G401 (cell line): ENCODE measurements at regions not wholly inside any gene's neighbourhood (a gene's known extent, or its start where the extent isn't known, plus 50 kb on each side); places are given as distances from the start of the nearest gene placed in this dataset.

ENCODE experiments used
- DNase-seq: peaks from one replicate; pipeline ENCODE4 v3.0.0-alpha.2; 2015; ENCODE audit warnings: low spot score
- in situ Hi-C: cut with HindIII; loops from 2 replicates; pipeline ENCODE4 v1.10.0; 2016; ENCODE audit warnings: low sequenced_read_pairs, mixed read lengths

DNA sequence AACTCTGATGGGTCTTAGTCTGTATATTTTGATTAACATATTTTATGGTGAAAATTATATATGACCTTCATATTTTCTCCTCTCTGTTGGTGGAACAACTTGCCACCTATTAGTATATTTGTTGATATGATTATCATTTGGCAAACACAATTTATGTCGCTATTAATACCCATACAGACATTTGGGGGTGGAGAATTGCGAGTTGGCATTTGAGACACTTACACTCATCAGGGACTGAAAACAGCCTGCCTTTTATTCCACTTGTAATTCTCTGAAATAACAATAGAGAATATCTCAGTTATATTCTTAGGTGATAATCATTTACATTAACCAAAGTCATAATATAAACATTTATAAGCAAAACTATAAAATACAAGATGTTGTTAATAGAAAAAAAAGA, 100.5 kb upstream of the RGS18 start:
- DNase-seq: no peak
- in situ Hi-C loops: no loop called here

GRCh38 chr1:192059407-192059806, 98.9 kb upstream of the RGS18 start:
- in situ Hi-C loops: no loop called here
- no peak for DNase-seq

DNA sequence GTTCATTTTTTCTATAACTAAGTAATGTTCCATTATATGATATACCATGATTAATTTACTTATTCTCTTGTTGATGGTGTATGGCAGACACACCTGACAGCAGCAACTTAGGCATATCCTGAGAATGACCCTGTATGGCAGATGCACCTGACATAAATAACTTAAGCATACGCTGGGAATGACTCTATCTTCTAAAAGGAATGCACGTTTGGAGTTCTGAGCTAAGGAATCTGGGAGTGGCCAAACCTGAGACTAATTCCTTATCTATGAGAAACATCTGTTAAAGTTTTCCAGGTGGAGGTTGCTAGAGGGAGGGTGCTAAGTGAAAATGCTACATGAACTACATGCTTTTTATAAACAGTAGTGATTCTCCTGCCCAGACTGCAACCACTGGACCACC, 96.7 kb upstream of the RGS18 start:
- no peak for DNase-seq
- in situ Hi-C loops: no loop called here

DNA sequence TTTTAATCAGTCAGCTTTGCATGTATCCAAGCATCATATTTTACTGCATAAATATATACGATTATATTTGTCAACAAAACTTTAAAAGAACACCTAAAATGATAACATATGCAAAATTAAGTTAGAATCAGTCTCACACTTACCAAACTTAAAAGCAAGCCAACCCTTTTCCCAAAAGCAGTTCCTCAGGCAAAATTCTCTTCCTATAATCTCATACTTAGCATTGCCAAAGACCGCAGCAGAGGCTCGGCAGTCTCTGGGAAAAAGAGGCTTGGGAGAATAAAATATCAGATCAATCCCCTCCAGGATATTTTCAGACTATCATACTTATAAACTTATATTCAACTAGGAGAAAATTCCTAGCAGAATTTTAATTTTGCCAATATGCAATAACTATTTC, 93.2 kb upstream of the RGS18 start:
- DNase-seq: no peak
- in situ Hi-C loops: no loop called here

DNA sequence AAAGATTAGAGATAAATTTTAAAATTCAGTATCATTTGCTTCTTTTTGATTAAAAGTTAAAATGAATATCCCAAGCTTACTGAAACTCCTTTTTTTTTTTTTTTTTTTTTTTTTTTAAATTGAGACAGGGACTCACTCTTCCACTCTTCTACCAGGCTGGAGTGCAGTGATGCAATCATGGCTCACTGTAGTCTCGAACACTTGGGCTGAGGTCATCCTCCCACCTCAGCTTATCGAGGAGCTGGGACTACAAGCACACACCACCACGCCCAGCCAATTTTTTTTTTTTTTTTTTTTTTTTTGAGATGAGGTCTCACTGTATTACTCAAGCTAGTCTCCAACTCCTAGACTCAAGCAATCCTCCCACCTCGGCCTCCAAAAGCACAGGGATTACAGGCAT, 92.1 kb upstream of the RGS18 start:
- no peak for DNase-seq
- in situ Hi-C loops: no loop called here

DNA sequence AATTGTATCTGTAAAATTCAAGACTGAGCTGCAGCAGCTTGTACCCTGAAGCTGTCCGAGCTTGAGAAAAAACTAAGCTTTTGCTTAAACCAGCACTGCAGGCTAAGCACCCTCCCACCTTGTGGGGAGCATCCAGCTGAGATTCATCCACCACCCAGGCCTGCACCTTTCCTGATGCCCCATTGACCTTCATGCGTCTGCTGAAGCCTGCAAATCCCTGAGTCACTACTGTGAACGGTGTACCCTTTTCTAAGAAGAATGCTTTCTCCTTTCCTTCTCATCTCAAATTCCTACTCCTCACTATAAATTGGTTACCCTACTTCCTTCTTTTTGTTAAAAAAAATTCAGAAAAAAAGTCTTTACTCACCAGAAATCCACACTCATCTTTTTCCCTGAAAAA, 90.9 kb upstream of the RGS18 start:
- no peak for DNase-seq
- in situ Hi-C loops: no loop called here

GRCh38 chr1:192070213-192070612, 88.0 kb upstream of the RGS18 start:
- DNase-seq: no peak
- in situ Hi-C loops: no loop called here

- in situ Hi-C loops: no loop called here
Measured at GRCh38 chr1:192080684-192081083, 77.6 kb upstream of the RGS18 start.

GRCh38 chr1:192081359-192081758, 76.9 kb upstream of the RGS18 start:
- in situ Hi-C loops: no loop called here

More at GRCh38 chr1:192080684-192081083, 77.6 kb upstream of the RGS18 start:
- no peak for DNase-seq

GRCh38 chr1:192086644-192087043, 71.6 kb upstream of the RGS18 start:
- DNase-seq: no peak
- in situ Hi-C loops: no loop called here

More at GRCh38 chr1:192081359-192081758, 76.9 kb upstream of the RGS18 start:
- no peak for DNase-seq

DNA sequence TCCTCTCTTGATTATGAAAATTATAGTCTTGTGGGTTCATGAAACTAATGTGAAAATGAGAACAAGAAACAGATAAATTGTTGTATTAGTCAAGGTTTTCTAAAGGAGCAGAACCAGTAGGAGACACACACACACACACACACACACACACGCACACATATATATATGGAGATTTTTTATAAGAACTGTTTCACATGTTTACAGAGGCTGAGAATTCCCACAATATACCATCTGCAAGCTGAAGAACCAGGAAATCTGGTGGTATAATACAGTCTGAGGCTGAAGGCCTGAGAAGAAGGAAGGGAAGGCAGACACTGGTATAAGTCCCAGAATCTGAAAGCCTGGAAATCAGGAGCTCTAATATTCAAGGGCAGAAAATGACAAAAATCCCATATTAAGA, 70.9 kb upstream of the RGS18 start:
- DNase-seq: no peak
- in situ Hi-C loops: no loop called here

- no peak for DNase-seq
- in situ Hi-C loops: no loop called here
Measured at GRCh38 chr1:192088496-192088895, 69.8 kb upstream of the RGS18 start.

DNA sequence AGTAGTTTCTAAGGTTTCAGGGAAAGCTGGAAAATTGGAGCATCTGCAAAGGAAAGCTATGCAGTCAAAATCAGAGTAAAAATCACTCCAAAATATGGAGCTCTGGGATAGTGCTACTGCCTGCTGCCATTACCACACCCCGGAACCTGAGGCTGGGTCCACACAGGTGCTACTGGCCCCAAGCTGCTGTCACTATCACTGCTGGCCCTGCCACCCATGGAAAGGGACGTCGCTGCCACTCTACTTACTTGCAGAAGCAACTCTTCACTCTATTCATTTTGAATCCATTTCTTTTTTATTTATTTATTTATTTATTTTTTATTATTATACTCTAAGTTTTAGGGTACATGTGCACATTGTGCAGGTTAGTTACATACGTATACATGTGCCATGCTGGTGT, 60.3 kb upstream of the RGS18 start:
- in situ Hi-C loops: no loop called here
- no peak for DNase-seq

- no peak for DNase-seq
- in situ Hi-C loops: no loop called here
Measured at GRCh38 chr1:192099328-192099727, 58.9 kb upstream of the RGS18 start.

GRCh38 chr1:192100686-192101468, 57.4 kb upstream of the RGS18 start:
- in situ Hi-C loops: no loop called here
- DNase-seq: no peak

DNA sequence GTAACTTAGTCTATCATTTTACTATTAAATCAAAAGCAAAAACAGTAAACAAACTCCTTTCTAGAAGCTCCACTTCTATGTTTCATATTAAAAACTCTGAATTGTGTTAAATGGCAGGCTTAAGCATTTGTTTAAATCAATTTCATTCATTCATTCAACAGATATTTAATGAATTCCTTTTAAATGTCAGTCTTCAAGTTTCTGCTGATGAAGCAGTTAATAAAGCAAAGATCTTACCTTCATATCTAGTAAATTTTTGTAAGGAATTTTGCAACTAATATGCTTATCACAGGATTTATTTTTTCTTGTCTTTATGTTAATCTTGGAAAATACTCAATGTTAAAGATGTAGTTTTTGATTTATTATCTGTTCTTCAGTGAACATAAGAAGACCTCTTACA, 54.1 kb upstream of the RGS18 start:
- DNase-seq: no peak

DNA sequence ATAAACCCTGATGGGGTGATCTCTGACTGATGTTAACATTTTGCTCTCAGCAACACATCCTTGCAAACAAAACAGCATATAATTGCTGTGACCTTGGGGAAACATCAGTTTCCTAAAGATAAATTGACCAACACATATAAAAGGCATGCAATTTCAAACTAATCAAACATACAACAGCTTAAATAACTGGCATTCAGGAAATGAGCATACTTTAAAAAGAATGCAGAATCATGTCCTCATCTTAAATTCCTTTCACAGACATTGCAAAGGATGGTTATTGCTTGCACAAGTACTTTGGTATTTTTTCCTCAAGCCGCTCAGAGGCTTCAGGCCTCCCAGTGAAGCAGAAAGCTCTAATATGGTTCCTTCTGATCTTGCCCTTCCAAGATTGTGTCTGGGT, 53.4 kb upstream of the RGS18 start:
- in situ Hi-C loops: no loop called here
- DNase-seq: no peak

More for the DNA sequence above, 54.1 kb upstream of the RGS18 start:
- in situ Hi-C loops: no loop called here

DNA sequence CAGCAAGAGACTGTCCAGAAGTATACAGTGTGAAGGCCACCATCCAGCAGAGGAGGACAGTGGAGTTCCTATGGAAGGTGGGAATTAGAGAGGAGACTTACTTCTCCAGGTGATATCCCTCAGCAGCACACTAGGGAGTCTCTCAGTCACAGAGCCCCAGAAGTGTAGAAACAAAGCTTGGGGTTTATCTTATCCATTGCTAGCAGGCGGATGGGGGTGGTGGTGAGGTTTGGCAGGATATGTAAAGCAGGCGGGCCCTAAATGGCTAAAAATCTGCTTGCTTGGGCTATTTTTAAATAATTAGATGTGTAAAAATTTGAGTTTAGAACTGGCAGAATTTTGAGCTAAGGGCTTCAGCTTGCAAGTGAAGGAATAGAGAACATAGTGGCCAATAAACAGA, 50.1 kb upstream of the RGS18 start:
- no peak for DNase-seq
- in situ Hi-C loops: no loop called here
